ENCODE measurements at regions not wholly inside any gene's neighbourhood (a gene's known extent, or its start where the extent isn't known, plus 50 kb on each side); places are given as distances from the start of the nearest gene placed in this dataset.

GRCh38 chr2:83561592-83561991 is 897.5 kb downstream of the SUCLG1 start:
- no peak for TF ChIP-seq CTCF (IDR thresholded peaks at IDR 0.05)
- no peak for TF ChIP-seq ZFX (IDR thresholded peaks at IDR 0.05; ENCODE audit: borderline replicate concordance)

All from 22Rv1 (cell line).